ENCODE measurements at regions not wholly inside any gene's neighbourhood (a gene's known extent, or its start where the extent isn't known, plus 50 kb on each side); places are given as distances from the start of the nearest gene placed in this dataset.

- no peak for TF ChIP-seq RNF2 (conservative IDR thresholded peaks at IDR 0.05; ENCODE audit: low read depth)
- TF ChIP-seq CTCF (CRISPR knock-in tag; IDR thresholded peaks at IDR 0.05): no peak
- TF ChIP-seq NR3C1 (CRISPR knock-in tag; IDR thresholded peaks at IDR 0.05): no peak
- no peak for TF ChIP-seq SRF (IDR thresholded peaks at IDR 0.05; ENCODE audit: low read depth, low read length)
- no peak for TF ChIP-seq ZNF207 (IDR thresholded peaks at IDR 0.05; ENCODE audit: borderline replicate concordance)
- TF ChIP-seq GABPA (IDR thresholded peaks at IDR 0.05; ENCODE audit: low read depth, low read length): no peak
- TF ChIP-seq GABPA (CRISPR knock-in tag; IDR thresholded peaks at IDR 0.05; ENCODE audit: low read depth): no peak
- no peak for TF ChIP-seq ZNF570 (CRISPR knock-in tag; IDR thresholded peaks at IDR 0.05; ENCODE audit: borderline replicate concordance)
- no peak for TF ChIP-seq ZNF510 (CRISPR knock-in tag; IDR thresholded peaks at IDR 0.05; ENCODE audit: low read depth)
- TF ChIP-seq ZSCAN5A (CRISPR knock-in tag; IDR thresholded peaks at IDR 0.05; ENCODE audit: borderline replicate concordance): no peak
Measured at GRCh38 chr2:220704081-220704480, 868.0 kb downstream of the EPHA4 start.
